HK-2 (cell line): ENCODE measurements at regions not wholly inside any gene's neighbourhood (a gene's known extent, or its start where the extent isn't known, plus 50 kb on each side); places are given as distances from the start of the nearest gene placed in this dataset.
"Not testable (repeated sequence)": the region's sequence is repeated elsewhere in the genome, so short reads cannot be mapped to it uniquely, and the experiment has no call there.

Experiments
- DNase-seq: peaks from one replicate; pipeline ENCODE4 v3.0.0-alpha.2; 2018; ENCODE audit not compliant: unreplicated experiment

GRCh38 chr6:128597956-128598355 lies 77.6 kb upstream of the PTPRK start:
- DNase-seq: no peak

- DNase-seq: no peak
Observed at GRCh38 chr6:128597004-128597403, 76.6 kb upstream of the PTPRK start.

GRCh38 chr6:128595544-128595943 lies 75.1 kb upstream of the PTPRK start:
- no peak for DNase-seq

GRCh38 chr6:128586095-128586494 lies 65.7 kb upstream of the PTPRK start:
- no peak for DNase-seq

- DNase-seq: no peak
Observed at GRCh38 chr6:128580224-128581110, 60.1 kb upstream of the PTPRK start.

GRCh38 chr6:128575254-128575653 lies 54.9 kb upstream of the PTPRK start:
- not testable (repeated sequence) for DNase-seq

- no peak for DNase-seq
Observed at GRCh38 chr6:128574402-128574801, 54.0 kb upstream of the PTPRK start.

- DNase-seq: no peak
Observed at GRCh38 chr6:128573036-128573435, 52.6 kb upstream of the PTPRK start.

- DNase-seq: no peak
Observed at GRCh38 chr6:128572294-128572693, 51.9 kb upstream of the PTPRK start.

GRCh38 chr6:128570680-128571063 lies 50.3 kb upstream of the PTPRK start:
- DNase-seq: no peak

- DNase-seq: peak; percentile 38
Observed at GRCh38 chr6:128569732-128570679, 49.6 kb upstream of the PTPRK start.
